SK-N-SH (cell line): ENCODE measurements at regions not wholly inside any gene's neighbourhood (a gene's known extent, or its start where the extent isn't known, plus 50 kb on each side); places are given as distances from the start of the nearest gene placed in this dataset.

ENCODE experiments used
- CTCF ChIA-PET: fragments of 300-600, 350-600 bp; formaldehyde crosslinking; extraction: SDS; loops from one replicate; lab custom pipeline; 2021; lab: Yijun Ruan, JAX
- POLR2A ChIA-PET: fragments of 350-600 bp; sonication (Branson Sonifier 250); formaldehyde crosslinking; extraction: SDS; loops from one replicate; lab custom pipeline; 2020; ENCODE audit warnings: antibody characterized with exemption, inconsistent platforms; lab: Yijun Ruan, JAX
- DNase-seq: peaks from one replicate; pipeline ENCODE4 v3.0.0; 2012
- H2AFZ ChIP-seq: fragments of 200-600 bp; sonication (generic); 2 replicates; pipeline ENCODE4 v1.8.1; 2016; ENCODE audit warnings: antibody characterized with exemption, mild to moderate bottlenecking, low read depth
- H3F3A ChIP-seq: fragments of 200-600 bp; sonication (generic); replicated peaks from 2 replicates; pipeline ENCODE3; 2016; ENCODE audit warnings: antibody characterized with exemption, mild to moderate bottlenecking; ENCODE audit not compliant: insufficient read depth
- H3K27ac ChIP-seq, 2 experiments: fragments of 200-500 bp in 1 of 2; fragments of 200-600 bp in 1 of 2; sonication (Bioruptor generic) in 1 of 2; sonication (generic), shearing (Covaris generic) in 1 of 2; 2 replicates each; pipeline versions ENCODE4 v1.5.1 to v1.6.1; 2014 to 2016; ENCODE audit warnings: low read depth in 2 of 2, inconsistent platforms in 1 of 2, low read length in 1 of 2, mild to moderate bottlenecking in 1 of 2, mixed read lengths in 1 of 2
- H3K27me3 ChIP-seq: fragments of 200-600 bp; sonication (generic), shearing (Covaris generic); 2 replicates; pipeline ENCODE4 v1.6.1; 2016; ENCODE audit warnings: mixed run types; ENCODE audit not compliant: insufficient read depth
- H3K36me3 ChIP-seq, 2 experiments: fragments of 200-500 bp in 1 of 2; fragments of 200-600 bp in 1 of 2; sonication (Bioruptor generic) in 1 of 2; sonication (generic) in 1 of 2; replicated peaks in 1 of 2; 2 replicates each; pipeline versions ENCODE3 to v1.5.1; 2014 to 2016; ENCODE audit warnings: low read length in 1 of 2, mild to moderate bottlenecking in 1 of 2; ENCODE audit not compliant: insufficient read depth in 2 of 2, control insufficient read depth in 1 of 2
- H3K4me1 ChIP-seq, 2 experiments: fragments of 200-500 bp in 1 of 2; fragments of 200-600 bp in 1 of 2; sonication (Bioruptor generic) in 1 of 2; sonication (generic), shearing (Covaris generic) in 1 of 2; 2 replicates each; pipeline versions ENCODE4 v1.5.1 to v1.6.1; 2014 to 2016; ENCODE audit warnings: low read depth in 1 of 2, low read length in 1 of 2, mixed run types in 1 of 2; ENCODE audit not compliant: insufficient read depth in 2 of 2, control insufficient read depth in 1 of 2
- H3K4me2 ChIP-seq: fragments of 200-600 bp; sonication (generic), shearing (Covaris generic); 2 replicates; pipeline ENCODE4 v1.6.1; 2017; ENCODE audit warnings: mixed run types
- H3K4me3 ChIP-seq, 2 experiments: fragments of 200-500 bp in 1 of 2; fragments of 200-600 bp in 1 of 2; sonication (Bioruptor generic) in 1 of 2; sonication (generic), shearing (Covaris generic) in 1 of 2; 2 replicates each; pipeline versions ENCODE4 v1.5.1 to v1.8.1; 2014 to 2016; ENCODE audit warnings: low read depth in 2 of 2, inconsistent platforms in 1 of 2, low read length in 1 of 2, mild to moderate bottlenecking in 1 of 2, mixed read lengths in 1 of 2, moderate library complexity in 1 of 2
- H3K79me2 ChIP-seq: fragments of 200-600 bp; sonication (generic); 2 replicates; pipeline ENCODE4 v1.8.1; 2017; ENCODE audit warnings: mild to moderate bottlenecking; ENCODE audit not compliant: insufficient read depth
- H3K9ac ChIP-seq: fragments of 200-600 bp; sonication (generic); 2 replicates; pipeline ENCODE4 v1.6.1; 2017; ENCODE audit warnings: mixed run types
- H3K9me2 ChIP-seq: fragments of 200-600 bp; sonication (generic); 2 replicates; pipeline ENCODE4 v1.6.1; 2017; ENCODE audit warnings: mixed run types
- H3K9me3 ChIP-seq: fragments of 200-600 bp; sonication (generic); 2 replicates; pipeline ENCODE4 v1.6.1; 2017; ENCODE audit warnings: mixed run types, mild to moderate bottlenecking, moderate library complexity
- H4K20me1 ChIP-seq: fragments of 200-600 bp; sonication (generic); 2 replicates; pipeline ENCODE4 v1.6.1; 2017; ENCODE audit warnings: mild to moderate bottlenecking, mixed run types; ENCODE audit not compliant: insufficient read depth
- EZH2phosphoT487 ChIP-seq: fragments of 200-600 bp; sonication (generic); IDR thresholded peaks from 2 replicates; pipeline ENCODE4 v1.6.1; 2017; ENCODE audit warnings: low read depth, mixed run types, mild to moderate bottlenecking, antibody characterized with exemption, moderate library complexity, borderline replicate concordance
- FOSL2 ChIP-seq: IDR thresholded peaks from 2 replicates; pipeline ENCODE4 v1.4.0; 2012; ENCODE audit warnings: low read depth, mild to moderate bottlenecking, moderate library complexity, borderline replicate concordance
- FOXM1 ChIP-seq: IDR thresholded peaks from 2 replicates; pipeline ENCODE4 v1.4.0; 2012; ENCODE audit warnings: low read depth, mild to moderate bottlenecking
- GATA2 ChIP-seq: sonication (generic); formaldehyde crosslinking; IDR thresholded peaks from 2 replicates; pipeline ENCODE4 v1.5.0; 2020; ENCODE audit warnings: mild to moderate bottlenecking, missing genetic modification reagents
- MAX ChIP-seq: IDR thresholded peaks from 2 replicates; pipeline ENCODE4 v1.4.0; 2012; ENCODE audit warnings: low read depth
- MXI1 ChIP-seq: IDR thresholded peaks from 2 replicates; pipeline ENCODE4 v1.6.1; 2012; ENCODE audit warnings: mild to moderate bottlenecking, low read depth, low read length, improper control_type of control experiment
- NFIC ChIP-seq: IDR thresholded peaks from 2 replicates; pipeline ENCODE4 v1.4.0; 2012; ENCODE audit warnings: borderline replicate concordance
- RAD21 ChIP-seq: IDR thresholded peaks from 2 replicates; pipeline ENCODE4 v1.6.1; 2012; ENCODE audit warnings: mild to moderate bottlenecking, low read length
- RFX5 ChIP-seq: IDR thresholded peaks from 2 replicates; pipeline ENCODE4 v1.6.1; 2012; ENCODE audit warnings: mild to moderate bottlenecking, improper control_type of control experiment, low read length
- RXRA ChIP-seq: IDR thresholded peaks from 2 replicates; pipeline ENCODE4 v1.4.0; 2012; ENCODE audit warnings: low read depth, mild to moderate bottlenecking, borderline replicate concordance
- SIN3A ChIP-seq: IDR thresholded peaks from 2 replicates; pipeline ENCODE4 v1.6.1; 2012; ENCODE audit warnings: low read depth, mild to moderate bottlenecking, low read length, moderate library complexity, borderline replicate concordance
- SMC3 ChIP-seq: IDR thresholded peaks from 2 replicates; pipeline ENCODE4 v1.6.1; 2012; ENCODE audit warnings: low read depth, low read length, improper control_type of control experiment
- WGBS: methylation state at CpG from one replicate; pipeline ENCODE4 v1.1.6; 2017; ENCODE audit warnings: low lambda C conversion rate; 5-methylcytosine and 5-hydroxymethylcytosine counted together
- TF ChIP-seq, protein P1 (sequence below): fragments of 200-600 bp; sonication (generic); IDR thresholded peaks from 2 replicates; pipeline ENCODE4 v1.6.1; 2017; ENCODE audit warnings: antibody characterized with exemption, mild to moderate bottlenecking, moderate library complexity

GRCh38 chr3:81244231-81244630 lies 517.2 kb downstream of the GBE1 start:
- Histone ChIP-seq H3K4me1 (peaks cover 0 to 5% of the 10 kb centered on the region in 2 experiments; a peak in 1 of 4 replicates), H3K36me3 (no peaks in the 10 kb centered on the region), H3K4me3 (no peak overlapping the region), H3K9me2 (no peaks in the 10 kb centered on the region), H2AFZ (no peak overlapping the region), H3K27me3 (no peaks in the 10 kb centered on the region), H3K9ac (no peak overlapping the region), H3K79me2 (no peaks in the 10 kb centered on the region), H3K4me2 (no peak overlapping the region), H3K9me3 (no peaks in the 10 kb centered on the region), H4K20me1 (no peaks in the 10 kb centered on the region), H3K27ac (no peak overlapping the region), H3F3A (no peaks in the 10 kb centered on the region)
- no peak for DNase-seq
- no peak for TF ChIP-seq MXI1
- TF ChIP-seq FOSL2, result no peak
- TF ChIP-seq EZH2phosphoT487, result no peak
- no peak for TF ChIP-seq FOXM1
- no peak for TF ChIP-seq SMC3
- CTCF ChIA-PET, result interaction anchor here (1.3 to 3.5 kb wide), 3 partner anchors 9 to 123 kb away, joined by 3 to 20 read pairs (median 5); no protein-coding TSS in a partner anchor
- POLR2A ChIA-PET, result no interaction called here
- 84% methylated on average over 3 of the region's 3 CpGs for WGBS

DNA sequence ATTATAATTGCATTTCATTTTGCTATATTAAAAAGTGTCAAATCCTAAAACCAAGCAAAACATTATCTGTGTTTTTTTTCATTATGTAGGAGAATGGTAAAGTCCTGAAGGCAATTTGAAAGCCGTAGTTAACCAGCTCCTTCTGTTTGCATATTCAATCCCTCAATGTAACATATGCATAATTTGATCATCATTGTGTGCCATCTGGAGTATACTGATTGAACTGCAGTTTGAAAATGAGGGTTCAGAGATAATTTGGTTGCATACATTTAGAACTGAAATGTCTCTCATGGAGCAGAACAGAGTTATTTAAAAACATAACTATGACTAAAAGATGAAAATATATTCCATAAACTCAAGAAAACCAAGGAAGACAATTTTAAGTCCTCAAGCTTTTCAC lies 518.6 kb downstream of the GBE1 start:
- H3K27ac ChIP-seq, result no peak overlapping the region
- no peaks in the 10 kb centered on the region for H3K9me2 ChIP-seq
- ChIA-PET POLR2A (no interaction called here), CTCF (interaction anchor here (0.5 to 3.5 kb wide), 17 partner anchors 8 to 1723 kb away, joined by 3 to 20 read pairs (median 3); no protein-coding TSS in a partner anchor)
- TF ChIP-seq RFX5, result no peak
- TF ChIP-seq SMC3, result peak; percentile 54
- TF ChIP-seq MAX, result no peak
- no peak for TF ChIP-seq NFIC
- TF ChIP-seq RXRA, result no peak
- TF ChIP-seq GATA2 (CRISPR knock-in tag), result no peak
- peak; percentile 67 for TF ChIP-seq RAD21
- TF ChIP-seq, protein P1, sequence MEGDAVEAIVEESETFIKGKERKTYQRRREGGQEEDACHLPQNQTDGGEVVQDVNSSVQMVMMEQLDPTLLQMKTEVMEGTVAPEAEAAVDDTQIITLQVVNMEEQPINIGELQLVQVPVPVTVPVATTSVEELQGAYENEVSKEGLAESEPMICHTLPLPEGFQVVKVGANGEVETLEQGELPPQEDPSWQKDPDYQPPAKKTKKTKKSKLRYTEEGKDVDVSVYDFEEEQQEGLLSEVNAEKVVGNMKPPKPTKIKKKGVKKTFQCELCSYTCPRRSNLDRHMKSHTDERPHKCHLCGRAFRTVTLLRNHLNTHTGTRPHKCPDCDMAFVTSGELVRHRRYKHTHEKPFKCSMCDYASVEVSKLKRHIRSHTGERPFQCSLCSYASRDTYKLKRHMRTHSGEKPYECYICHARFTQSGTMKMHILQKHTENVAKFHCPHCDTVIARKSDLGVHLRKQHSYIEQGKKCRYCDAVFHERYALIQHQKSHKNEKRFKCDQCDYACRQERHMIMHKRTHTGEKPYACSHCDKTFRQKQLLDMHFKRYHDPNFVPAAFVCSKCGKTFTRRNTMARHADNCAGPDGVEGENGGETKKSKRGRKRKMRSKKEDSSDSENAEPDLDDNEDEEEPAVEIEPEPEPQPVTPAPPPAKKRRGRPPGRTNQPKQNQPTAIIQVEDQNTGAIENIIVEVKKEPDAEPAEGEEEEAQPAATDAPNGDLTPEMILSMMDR, result peak; percentile 69
- TF ChIP-seq SIN3A, result no peak
- TF ChIP-seq FOXM1, result no peak
- no peak overlapping the region for H3K9ac ChIP-seq
- no peaks in the 10 kb centered on the region for H3K27me3 ChIP-seq
- no peaks in the 10 kb centered on the region for H4K20me1 ChIP-seq
- peak; percentile 13 for DNase-seq
- H3K36me3 ChIP-seq, result no peaks in the 10 kb centered on the region
- H3K4me2 ChIP-seq, result no peak overlapping the region
- no peak overlapping the region for H3K4me3 ChIP-seq
- no peak overlapping the region for H2AFZ ChIP-seq
- 19% methylated on average over 1 of the region's 1 CpG for WGBS
- H3K79me2 ChIP-seq, result no peaks in the 10 kb centered on the region
- H3K4me1 ChIP-seq, result no peaks in the 10 kb centered on the region
- H3K9me3 ChIP-seq, result no peaks in the 10 kb centered on the region
- no peaks in the 10 kb centered on the region for H3F3A ChIP-seq
